ENCODE measurements at regions not wholly inside any gene's neighbourhood (a gene's known extent, or its start where the extent isn't known, plus 50 kb on each side); places are given as distances from the start of the nearest gene placed in this dataset.

DNA sequence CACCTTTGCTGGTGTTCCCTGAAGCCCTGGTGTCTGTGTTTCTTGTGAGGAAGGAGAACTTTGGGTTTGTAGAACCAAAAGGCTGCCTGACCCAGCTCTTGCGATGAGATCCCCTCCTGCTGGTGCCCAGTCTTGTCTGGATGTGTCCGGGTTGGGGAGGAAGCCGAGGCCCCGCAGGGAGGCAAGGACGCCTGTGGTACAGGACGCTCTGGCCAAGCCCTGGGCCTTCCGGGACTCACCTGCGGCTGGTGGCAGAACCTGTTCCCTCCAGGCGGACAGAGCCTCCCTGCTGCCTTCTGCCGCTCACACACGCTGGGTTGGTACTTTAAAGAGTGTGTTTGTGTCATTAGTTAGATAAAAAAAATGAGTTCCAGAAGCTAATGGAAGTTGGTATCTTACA, 616.2 kb downstream of the GALR1 start:
- TF ChIP-seq ZNF274 (IDR thresholded peaks at IDR 0.05; ENCODE audit: low read depth, low read length) (no peak), YY1 (IDR thresholded peaks at IDR 0.05; ENCODE audit: insufficient read depth, insufficient read length) (no peak)
